H9 (cell line): ENCODE measurements at regions not wholly inside any gene's neighbourhood (a gene's known extent, or its start where the extent isn't known, plus 50 kb on each side); places are given as distances from the start of the nearest gene placed in this dataset.

ENCODE experiments used
- DNase-seq: peaks from one replicate; pipeline ENCODE4 v3.0.0-alpha.2; 2017
- H2AFZ ChIP-seq: one replicate; pipeline ENCODE4 v1.6.1; 2013; ENCODE audit warnings: mild to moderate bottlenecking, low read length, control low read depth, moderate library complexity
- H2AK5ac ChIP-seq: 2 replicates; pipeline ENCODE4 v1.6.1; 2013; ENCODE audit warnings: low read length, control low read depth, mixed read lengths; ENCODE audit not compliant: insufficient read length
- H2BK120ac ChIP-seq: one replicate; pipeline ENCODE4 v1.6.1; 2013; ENCODE audit warnings: low read depth, mild to moderate bottlenecking, low read length, control low read depth, inconsistent platforms; ENCODE audit not compliant: poor library complexity, severe bottlenecking
- H2BK12ac ChIP-seq: 2 replicates; pipeline ENCODE4 v1.6.1; 2013; ENCODE audit warnings: low read length, control low read depth, mixed read lengths, low read depth; ENCODE audit not compliant: insufficient read length
- H2BK15ac ChIP-seq: 2 replicates; pipeline ENCODE4 v1.6.1; 2013; ENCODE audit warnings: low read depth, low read length, control low read depth
- H2BK20ac ChIP-seq: one replicate; pipeline ENCODE4 v1.6.1; 2013; ENCODE audit warnings: low read depth, mild to moderate bottlenecking, low read length, control low read depth, inconsistent platforms; ENCODE audit not compliant: poor library complexity, severe bottlenecking
- H2BK5ac ChIP-seq: 2 replicates; pipeline ENCODE4 v1.6.1; 2013; ENCODE audit warnings: low read length, control low read depth, mixed read lengths; ENCODE audit not compliant: insufficient read length
- H3K14ac ChIP-seq: 2 replicates; pipeline ENCODE4 v1.6.1; 2013; ENCODE audit warnings: low read length, control low read depth; ENCODE audit not compliant: insufficient read depth
- H3K18ac ChIP-seq: 2 replicates; pipeline ENCODE4 v1.6.1; 2013; ENCODE audit warnings: low read depth, mild to moderate bottlenecking, mixed read lengths, low read length, control low read depth; ENCODE audit not compliant: insufficient read length
- H3K23ac ChIP-seq: 2 replicates; pipeline ENCODE4 v1.6.1; 2013; ENCODE audit warnings: low read length, control low read depth, mixed read lengths, low read depth; ENCODE audit not compliant: insufficient read length
- H3K23me2 ChIP-seq: 2 replicates; pipeline ENCODE4 v1.6.1; 2013; ENCODE audit warnings: low read depth, mild to moderate bottlenecking, mixed read lengths, low read length, control low read depth; ENCODE audit not compliant: insufficient read length, poor library complexity, severe bottlenecking
- H3K27ac ChIP-seq: 2 replicates; pipeline ENCODE4 v1.5.1; 2013; ENCODE audit warnings: low read length, control low read depth, mixed read lengths, low read depth; ENCODE audit not compliant: insufficient read length
- H3K27me3 ChIP-seq: 2 replicates; pipeline ENCODE4 v1.6.1; 2013; ENCODE audit warnings: low read length, control low read depth, inconsistent platforms; ENCODE audit not compliant: insufficient read depth
- H3K4ac ChIP-seq: 2 replicates; pipeline ENCODE4 v1.6.1; 2013; ENCODE audit warnings: low read depth, mild to moderate bottlenecking, control low read depth, inconsistent platforms, low read length, moderate library complexity
- H3K4me1 ChIP-seq: 2 replicates; pipeline ENCODE4 v1.6.1; 2013; ENCODE audit warnings: low read length, control low read depth, inconsistent platforms; ENCODE audit not compliant: insufficient read depth
- H3K4me2 ChIP-seq: 2 replicates; pipeline ENCODE4 v1.6.1; 2013; ENCODE audit warnings: low read length, control low read depth, mixed read lengths; ENCODE audit not compliant: insufficient read length, insufficient read depth
- H3K56ac ChIP-seq: 2 replicates; pipeline ENCODE4 v1.6.1; 2013; ENCODE audit warnings: low read depth, mild to moderate bottlenecking, mixed read lengths, low read length, control low read depth; ENCODE audit not compliant: insufficient read length
- H3K79me1 ChIP-seq: 2 replicates; pipeline ENCODE4 v1.6.1; 2013; ENCODE audit warnings: low read depth, mild to moderate bottlenecking, moderate library complexity, low read length, control low read depth, inconsistent platforms; ENCODE audit not compliant: insufficient read depth, poor library complexity, severe bottlenecking
- H3K79me2 ChIP-seq: 2 replicates; pipeline ENCODE4 v1.6.1; 2013; ENCODE audit warnings: low read length, control low read depth, inconsistent platforms; ENCODE audit not compliant: insufficient read depth
- H3K9ac ChIP-seq: 2 replicates; pipeline ENCODE4 v1.6.1; 2013; ENCODE audit warnings: low read length, control low read depth, mixed read lengths; ENCODE audit not compliant: insufficient read length; ENCODE audit errors: extremely low read depth
- H3K9me3 ChIP-seq: one replicate; pipeline ENCODE4 v1.6.1; 2013; ENCODE audit warnings: low read depth, low read length, inconsistent platforms; ENCODE audit not compliant: control insufficient read depth
- H3T11ph ChIP-seq: one replicate; pipeline ENCODE4 v1.6.1; 2013; ENCODE audit warnings: mild to moderate bottlenecking, low read length, control low read depth, inconsistent platforms
- H4K20me1 ChIP-seq: one replicate; pipeline ENCODE4 v1.6.1; 2013; ENCODE audit not compliant: control insufficient read depth, insufficient read length, insufficient read depth
- H4K5ac ChIP-seq: 2 replicates; pipeline ENCODE4 v1.6.1; 2013; ENCODE audit warnings: low read depth, mild to moderate bottlenecking, mixed read lengths, low read length, control low read depth; ENCODE audit not compliant: insufficient read length
- H4K8ac ChIP-seq: replicated peaks from 2 replicates; pipeline ENCODE4 v1.6.1; 2013; ENCODE audit warnings: low read length, control low read depth, mixed read lengths, low read depth; ENCODE audit not compliant: insufficient read length
- H4K91ac ChIP-seq: 2 replicates; pipeline ENCODE4 v1.6.1; 2013; ENCODE audit warnings: low read depth, mild to moderate bottlenecking, moderate library complexity, mixed read lengths, low read length, control low read depth; ENCODE audit not compliant: insufficient read length
- H3K27ac Mint-ChIP-seq, 3 experiments: 2 replicates in 2 of 3; 3 replicates in 1 of 3; pipeline ENCODE4 v1.8.0; 2020 to 2021; ENCODE audit warnings: mixed read lengths in 3 of 3, mild to moderate bottlenecking in 1 of 3, moderate library complexity in 1 of 3
- H3K27me3 Mint-ChIP-seq: 2 replicates; pipeline ENCODE4 v1.8.0; 2021; ENCODE audit warnings: low read depth, mild to moderate bottlenecking, moderate library complexity, mixed read lengths
- H3K36me3 Mint-ChIP-seq, 3 experiments: 2 replicates in 2 of 3; 3 replicates in 1 of 3; pipeline ENCODE4 v1.8.0; 2020 to 2021; ENCODE audit warnings: low read depth in 3 of 3, mixed read lengths in 3 of 3; ENCODE audit not compliant: insufficient read depth in 1 of 3
- H3K4me1 Mint-ChIP-seq, 2 experiments: 2 replicates each; pipeline ENCODE4 v1.8.0; 2020; ENCODE audit warnings: mixed read lengths in 2 of 2
- H3K4me3 Mint-ChIP-seq, 2 experiments: 2 replicates in 1 of 2; 3 replicates in 1 of 2; pipeline ENCODE4 v1.8.0; 2020 to 2021; ENCODE audit warnings: mild to moderate bottlenecking in 2 of 2, mixed read lengths in 2 of 2, moderate library complexity in 1 of 2
- H3K9me3 Mint-ChIP-seq, 2 experiments: 2 replicates in 1 of 2; 3 replicates in 1 of 2; pipeline ENCODE4 v1.8.0; 2020; ENCODE audit warnings: mild to moderate bottlenecking in 2 of 2, mixed read lengths in 2 of 2, moderate library complexity in 1 of 2
- CTCF ChIP-seq: fragments of 200-600 bp; sonication (generic); conservative IDR thresholded peaks from 3 replicates; pipeline ENCODE4 v1.8.0; 2021; ENCODE audit warnings: antibody characterized with exemption, mild to moderate bottlenecking
- WGBS: extraction: QIAGEN DNeasy Blood & Tissue Kit; methylation state at CpG from one replicate; pipeline ENCODE4 v1.1.7; 2013; ENCODE audit warnings: missing lambda C conversion rate, low lambda C conversion rate, mixed read lengths; ENCODE audit not compliant: insufficient read length; ENCODE audit errors: extremely low coverage; 5-methylcytosine and 5-hydroxymethylcytosine counted together

- Histone ChIP-seq H2BK120ac (no peak overlapping the region), H3K27me3 (no peaks in the 10 kb centered on the region), H3K9me3 (no peaks in the 10 kb centered on the region), H3K4me2 (no peak overlapping the region), H2BK20ac (no peak overlapping the region), H3K4ac (no peak overlapping the region), H4K20me1 (no peaks in the 10 kb centered on the region), H3K14ac (no peak overlapping the region), H4K8ac (no peak overlapping the region), H2BK12ac (no peak overlapping the region), H3K23me2 (no peaks in the 10 kb centered on the region), H3K4me1 (no peaks in the 10 kb centered on the region), H2BK5ac (no peak overlapping the region), H3K23ac (no peak overlapping the region), H3K56ac (no peak overlapping the region), H2AFZ (no peak overlapping the region), H3K27ac (no peak overlapping the region), H4K91ac (no peak overlapping the region), H3K79me1 (no peaks in the 10 kb centered on the region), H2AK5ac (no peak overlapping the region), H3K9ac (no peak overlapping the region), H3K79me2 (no peaks in the 10 kb centered on the region), H2BK15ac (no peak overlapping the region), H4K5ac (no peak overlapping the region), H3K18ac (no peak overlapping the region), H3T11ph (no peak overlapping the region)
- peaks cover 19 to 52% (median 46%) of the 10 kb centered on the region in 3 experiments for H3K36me3 Mint-ChIP-seq
- no CpG with 5 or more reads among the region's 6 CpGs for WGBS
- no peak for DNase-seq
- TF ChIP-seq CTCF: no peak
- H3K27me3 Mint-ChIP-seq: no peaks in the 10 kb centered on the region; the same call in 1 of the 2 replicates
- no peak overlapping the region for H3K27ac Mint-ChIP-seq
- H3K4me3 Mint-ChIP-seq: no peak overlapping the region
- peaks cover 9 to 17% of the 10 kb centered on the region in 2 experiments for H3K4me1 Mint-ChIP-seq
- peaks cover 35 to 44% of the 10 kb centered on the region in 2 experiments for H3K9me3 Mint-ChIP-seq
Observed at GRCh38 chr4:44100456-44100855, 348.2 kb downstream of the KCTD8 start.
